ENCODE measurements at regions not wholly inside any gene's neighbourhood (a gene's known extent, or its start where the extent isn't known, plus 50 kb on each side); places are given as distances from the start of the nearest gene placed in this dataset.

GRCh38 chr1:75984781-75985180, 52.6 kb upstream of the ASB17 start:
- DNase-seq (ENCODE audit: low read depth in 2 of 2) = no peak

- no peak for DNase-seq (ENCODE audit: low read depth in 2 of 2)
Observed at GRCh38 chr1:75985827-75986226, 53.6 kb upstream of the ASB17 start.

GRCh38 chr1:75986478-75986877, 54.3 kb upstream of the ASB17 start:
- no peak for DNase-seq (ENCODE audit: low read depth in 2 of 2)

- DNase-seq (ENCODE audit: low read depth in 2 of 2) = no peak
Observed at GRCh38 chr1:75989121-75989520, 56.9 kb upstream of the ASB17 start.

GRCh38 chr1:75990686-75991085, 58.5 kb upstream of the ASB17 start:
- no peak for DNase-seq (ENCODE audit: low read depth in 2 of 2)

- peak; percentile 24 to 48 for DNase-seq (ENCODE audit: low read depth in 2 of 2)
Observed at GRCh38 chr1:75991497-75992114, 59.4 kb upstream of the ASB17 start.

GRCh38 chr1:75992312-75992711, 60.1 kb upstream of the ASB17 start:
- DNase-seq (ENCODE audit: low read depth in 2 of 2) = no peak

GRCh38 chr1:75993661-75994060, 61.5 kb upstream of the ASB17 start:
- DNase-seq (ENCODE audit: low read depth in 2 of 2) = no peak

GRCh38 chr1:75996196-75996595, 64.0 kb upstream of the ASB17 start:
- DNase-seq (ENCODE audit: low read depth in 2 of 2) = no peak

- no peak for DNase-seq (ENCODE audit: low read depth in 2 of 2)
Observed at GRCh38 chr1:75999034-75999433, 66.8 kb upstream of the ASB17 start.

- DNase-seq (ENCODE audit: low read depth in 2 of 2) = no peak
Observed at GRCh38 chr1:76003946-76004345, 70.6 kb upstream of the ST6GALNAC3 start.

GRCh38 chr1:76005765-76006164, 68.8 kb upstream of the ST6GALNAC3 start:
- DNase-seq (ENCODE audit: low read depth in 2 of 2) = no peak

GRCh38 chr1:76006234-76006633, 68.3 kb upstream of the ST6GALNAC3 start:
- no peak for DNase-seq (ENCODE audit: low read depth in 2 of 2)

GRCh38 chr1:76010802-76011201, 63.7 kb upstream of the ST6GALNAC3 start:
- DNase-seq (ENCODE audit: low read depth in 2 of 2) = no peak

GRCh38 chr1:76012341-76013205, 62.0 kb upstream of the ST6GALNAC3 start:
- DNase-seq (ENCODE audit: low read depth in 2 of 2) = no peak

- DNase-seq (ENCODE audit: low read depth in 2 of 2) = no peak
Observed at GRCh38 chr1:76013206-76013581, 61.4 kb upstream of the ST6GALNAC3 start.

GRCh38 chr1:76015478-76016103, 59.0 kb upstream of the ST6GALNAC3 start:
- no peak for DNase-seq (ENCODE audit: low read depth in 2 of 2)

- no peak for DNase-seq (ENCODE audit: low read depth in 2 of 2)
Observed at GRCh38 chr1:76018045-76018444, 56.5 kb upstream of the ST6GALNAC3 start.

GRCh38 chr1:76021846-76022245, 52.7 kb upstream of the ST6GALNAC3 start:
- DNase-seq (ENCODE audit: low read depth in 2 of 2) = no peak

- DNase-seq (ENCODE audit: low read depth in 2 of 2) = no peak
Observed at GRCh38 chr1:76023669-76024435, 50.7 kb upstream of the ST6GALNAC3 start.

Measured in stimulated activated CD8-positive, alpha-beta memory T cell treated with anti-CD3 and anti-CD28 coated beads, Interleukin-2, amount 100 ng/mL, for 1 hour (primary cell).